ENCODE measurements at regions not wholly inside any gene's neighbourhood (a gene's known extent, or its start where the extent isn't known, plus 50 kb on each side); places are given as distances from the start of the nearest gene placed in this dataset.

DNA sequence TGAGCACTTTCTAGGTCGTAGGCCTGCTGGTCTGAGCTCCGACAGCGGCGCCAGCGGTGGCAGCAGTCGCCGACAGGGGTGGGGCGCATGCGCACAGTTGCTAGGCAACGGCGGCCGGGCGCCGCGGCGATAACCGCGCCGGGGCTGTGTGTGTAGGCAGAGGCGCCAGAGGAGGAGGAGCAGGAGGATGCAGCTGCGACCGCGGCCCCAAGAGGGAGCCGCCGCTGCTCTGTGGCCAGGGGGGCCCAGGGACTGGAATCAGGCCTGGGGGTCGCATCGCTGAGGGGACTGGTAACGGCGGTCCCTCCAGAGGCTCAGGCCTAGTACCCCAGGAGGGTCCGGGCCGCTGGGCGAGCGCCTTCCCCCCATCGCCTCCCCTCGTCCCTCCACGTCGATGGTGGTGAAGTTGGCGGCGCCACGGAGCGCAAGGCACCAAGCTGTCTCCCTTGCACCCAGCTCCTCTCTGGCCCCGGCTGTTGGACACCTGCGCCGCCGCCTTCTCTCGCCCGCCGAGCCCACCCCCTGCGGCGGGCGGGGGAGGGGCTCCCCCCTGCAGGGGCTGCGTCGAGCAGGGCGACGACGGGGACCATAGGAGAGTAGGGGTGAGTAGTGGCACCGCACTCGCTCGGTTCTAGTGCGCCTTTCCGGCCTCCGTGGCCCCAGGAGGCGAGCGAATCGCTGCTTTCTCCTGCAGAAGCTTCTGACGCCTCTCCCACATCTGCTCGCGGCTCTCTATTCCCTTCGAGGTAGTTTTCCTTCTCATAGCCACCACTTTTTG, 58.6 kb upstream of the ZC4H2 start, which contains the start of gene ZC3H12B:
Gene ZC3H12B (plus strand): TSS at position 159 of the 778 bp plus-strand sequence.
- intact Hi-C loops (cut with micrococcal nuclease), result loop anchor here (1.0 to 10.0 kb wide), 5 partner anchors 59 to 1680 kb away; partner anchors contain the start of genes AMER1, LAS1L, MTMR8 and SPIN4

DNA sequence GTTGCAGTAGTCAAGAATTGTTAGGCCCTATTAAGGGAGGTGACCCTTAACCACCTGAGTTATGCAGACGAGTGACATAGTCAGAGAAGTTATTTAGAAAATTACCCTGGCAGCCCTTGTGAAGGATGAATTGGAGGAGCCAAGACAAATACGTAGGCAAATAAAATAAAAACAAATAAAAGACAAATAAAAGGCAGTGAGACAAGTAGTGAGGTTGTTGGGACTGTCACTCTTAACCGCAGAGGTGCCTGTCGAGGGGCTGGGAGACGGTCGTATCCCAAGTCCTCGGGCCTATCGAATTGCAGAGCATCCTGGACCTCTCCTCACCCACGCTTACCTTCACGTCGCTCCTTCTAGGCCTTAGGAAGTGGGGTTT, 58.0 kb upstream of the ZC4H2 start:
- intact Hi-C loops (cut with micrococcal nuclease), result loop anchor here (1.0 to 10.0 kb wide), 4 partner anchors 58 to 1679 kb away; partner anchors contain the start of genes LAS1L, MTMR8, SPIN4 and ZC4H2
